OCI-LY7 (cell line): ENCODE measurements at regions not wholly inside any gene's neighbourhood (a gene's known extent, or its start where the extent isn't known, plus 50 kb on each side); places are given as distances from the start of the nearest gene placed in this dataset.

Experiments
- BruUV-seq: library from RNA; stranded (reverse); fragments of 400-500 nt; replicated peaks from 2 replicates; lab custom pipeline; 2021; lab: Mats Ljungman, UMichigan
- CTCF ChIA-PET: fragments of 300-600 bp; sonication (Branson Sonifier 250); formaldehyde crosslinking; loops from one replicate; lab custom pipeline; 2022; ENCODE audit warnings: antibody characterized with exemption; ENCODE audit not compliant: unreplicated experiment; lab: Charles Lee
- POLR2A ChIA-PET: fragments of 300-600 bp; sonication (Branson Sonifier 250); formaldehyde crosslinking; loops from one replicate; lab custom pipeline; 2022; ENCODE audit warnings: antibody characterized with exemption; lab: Charles Lee
- DNase-seq: peaks from one replicate; pipeline ENCODE4 v3.0.0-alpha.2; 2015; ENCODE audit warnings: low spot score
- H2AFZ ChIP-seq: fragments of 200-600 bp; sonication (generic), shearing (Covaris generic); 2 replicates; pipeline ENCODE4 v1.6.1; 2014; ENCODE audit warnings: mild to moderate bottlenecking, antibody characterized with exemption, low read length, moderate library complexity
- H3K27ac ChIP-seq: fragments of 200-600 bp; sonication (generic); 2 replicates; pipeline ENCODE4 v1.5.1; 2014; ENCODE audit warnings: mixed run types, low read depth, mild to moderate bottlenecking, moderate library complexity, low read length, inconsistent platforms; ENCODE audit not compliant: poor library complexity, severe bottlenecking
- H3K36me3 ChIP-seq: fragments of 200-600 bp; sonication (generic); 2 replicates; pipeline ENCODE4 v1.6.1; 2014; ENCODE audit warnings: mild to moderate bottlenecking, antibody characterized with exemption, low read length, moderate library complexity, mixed read lengths; ENCODE audit not compliant: insufficient read depth
- H3K4me1 ChIP-seq: fragments of 200-600 bp; sonication (generic); 2 replicates; pipeline ENCODE4 v1.5.1; 2014; ENCODE audit warnings: mild to moderate bottlenecking, low read length; ENCODE audit not compliant: insufficient read depth, poor library complexity, severe bottlenecking
- H3K4me2 ChIP-seq: fragments of 200-600 bp; sonication (generic); 2 replicates; pipeline ENCODE4 v1.6.1; 2014; ENCODE audit warnings: mild to moderate bottlenecking, low read length
- H3K4me3 ChIP-seq: fragments of 200-600 bp; sonication (generic); 2 replicates; pipeline ENCODE4 v1.5.1; 2014; ENCODE audit warnings: mild to moderate bottlenecking, low read depth, low read length; ENCODE audit not compliant: poor library complexity, severe bottlenecking
- H3K79me2 ChIP-seq: fragments of 200-600 bp; sonication (generic); 2 replicates; pipeline ENCODE4 v1.6.1; 2016; ENCODE audit warnings: low read depth, mild to moderate bottlenecking, low read length, moderate library complexity, mixed read lengths; ENCODE audit not compliant: insufficient read depth
- H3K9me2 ChIP-seq: fragments of 200-600 bp; sonication (generic); 2 replicates; pipeline ENCODE4 v1.6.1; 2016; ENCODE audit warnings: mild to moderate bottlenecking, low read length, mixed read lengths; ENCODE audit not compliant: insufficient read depth
- H3K9me3 ChIP-seq: fragments of 200-600 bp; sonication (generic); 2 replicates; pipeline ENCODE4 v1.6.1; 2014; ENCODE audit warnings: mild to moderate bottlenecking, mixed run types, low read length, mixed read lengths
- H4K20me1 ChIP-seq: fragments of 200-600 bp; sonication (generic); 2 replicates; pipeline ENCODE4 v1.6.1; 2014; ENCODE audit warnings: mild to moderate bottlenecking, antibody characterized with exemption, low read length, moderate library complexity, mixed read lengths; ENCODE audit not compliant: insufficient read depth
- CTCF ChIP-seq: fragments of 200-600 bp; sonication (generic); conservative IDR thresholded peaks from 2 replicates; pipeline ENCODE4 v1.5.1; 2014; ENCODE audit warnings: mild to moderate bottlenecking, antibody characterized with exemption, low read length, moderate library complexity, mixed read lengths
- EZH2phosphoT487 ChIP-seq: fragments of 200-600 bp; sonication (generic); IDR thresholded peaks from 2 replicates; pipeline ENCODE4 v1.6.1; 2018; ENCODE audit warnings: low read depth, borderline replicate concordance, mild to moderate bottlenecking, mixed run types, antibody characterized with exemption, low read length, moderate library complexity, mixed read lengths
- intact Hi-C: fragments of 100-400 bp; cut with micrococcal nuclease; formaldehyde crosslinking; loops from one replicate; pipeline ENCODE4 v1.10.0; 2022; ENCODE audit not compliant: unreplicated experiment

- peak overlapping the region; percentile 95 for H3K27ac ChIP-seq
- TF ChIP-seq EZH2phosphoT487 (no peak), CTCF (no peak)
- no peaks in the 10 kb centered on the region for H3K79me2 ChIP-seq
- peak overlapping the region; percentile 71 for H3K4me2 ChIP-seq
- peaks cover 11% of the 10 kb centered on the region; the same call in 1 of the 2 replicates for H3K9me3 ChIP-seq
- peak overlapping the region; percentile 32 for H3K4me3 ChIP-seq
- peaks cover 71% of the 10 kb centered on the region for H3K4me1 ChIP-seq
- no peaks in the 10 kb centered on the region for H3K9me2 ChIP-seq
- intact Hi-C loops, result no loop called here
- no TSS peak for BruUV-seq
- H4K20me1 ChIP-seq, result no peaks in the 10 kb centered on the region
- H3K36me3 ChIP-seq, result peaks cover 9% of the 10 kb centered on the region; the same call in 1 of the 2 replicates
- DNase-seq, result peak; percentile 45
- POLR2A ChIA-PET, result interaction anchor here (0.7 to 1.9 kb wide), 3 partner anchors 16 to 65 kb away, joined by 3 to 6 read pairs (median 5); no protein-coding TSS in a partner anchor
- H2AFZ ChIP-seq, result peak overlapping the region; percentile 53; the same call in 1 of the 2 replicates
- CTCF ChIA-PET, result no interaction called here
These were observed 343.3 kb upstream of the KAZN start for GRCh38 chr1:14255233-14255632.

GRCh38 chr1:14255711-14256110 is 342.8 kb upstream of the KAZN start:
- intact Hi-C loops, result no loop called here
- Histone ChIP-seq H3K4me3 (peak overlapping the region; percentile 32), H4K20me1 (no peaks in the 10 kb centered on the region), H3K9me3 (peaks cover 11% of the 10 kb centered on the region; the same call in 1 of the 2 replicates), H2AFZ (peak overlapping the region; percentile 53; the same call in 1 of the 2 replicates), H3K27ac (peak overlapping the region; percentile 95), H3K4me2 (peak overlapping the region; percentile 71), H3K36me3 (peaks cover 9% of the 10 kb centered on the region; the same call in 1 of the 2 replicates), H3K79me2 (no peaks in the 10 kb centered on the region), H3K4me1 (peaks cover 66% of the 10 kb centered on the region), H3K9me2 (no peaks in the 10 kb centered on the region)
- CTCF ChIA-PET, result no interaction called here
- TF ChIP-seq EZH2phosphoT487 (no peak), CTCF (no peak)
- POLR2A ChIA-PET, result no interaction called here
- BruUV-seq, result no TSS peak
- DNase-seq, result no peak

- ChIA-PET CTCF (no interaction called here), POLR2A (interaction anchor here (0.6 kb wide), 1 partner anchor 24 kb away, joined by 3 read pairs; no protein-coding TSS in a partner anchor)
- Histone ChIP-seq H3K4me1 (peaks cover 50% of the 10 kb centered on the region), H2AFZ (no peak overlapping the region), H3K79me2 (no peaks in the 10 kb centered on the region), H3K9me3 (peaks cover 11% of the 10 kb centered on the region; the same call in 1 of the 2 replicates), H3K4me2 (no peak overlapping the region), H3K36me3 (peaks cover 9% of the 10 kb centered on the region; the same call in 1 of the 2 replicates), H3K9me2 (no peaks in the 10 kb centered on the region), H4K20me1 (no peaks in the 10 kb centered on the region), H3K27ac (no peak overlapping the region), H3K4me3 (no peak overlapping the region)
- intact Hi-C loops, result no loop called here
- BruUV-seq, result no TSS peak
- TF ChIP-seq EZH2phosphoT487 (no peak), CTCF (no peak)
- no peak for DNase-seq
These were observed 339.2 kb upstream of the KAZN start for GRCh38 chr1:14259191-14259757.
